ENCODE measurements at regions not wholly inside any gene's neighbourhood (a gene's known extent, or its start where the extent isn't known, plus 50 kb on each side); places are given as distances from the start of the nearest gene placed in this dataset.

GRCh38 chr4:123291329-123291728, 105.3 kb upstream of the SPRY1 start:
- TF ChIP-seq CTCF (IDR thresholded peaks at IDR 0.05) (no peak), CHD2 (IDR thresholded peaks at IDR 0.05; ENCODE audit: low read length, partially characterized antibody) (no peak), POLR2AphosphoS5 (IDR thresholded peaks at IDR 0.05; ENCODE audit: low read depth, low read length) (no peak), NFIC (IDR thresholded peaks at IDR 0.05; ENCODE audit: borderline replicate concordance) (no peak), RAD21 (IDR thresholded peaks at IDR 0.05; ENCODE audit: low read length) (no peak), GABPA (IDR thresholded peaks at IDR 0.05; ENCODE audit: low read depth) (no peak), NRF1 (IDR thresholded peaks at IDR 0.05; ENCODE audit: low read depth, low read length) (no peak), SMC3 (IDR thresholded peaks at IDR 0.05; ENCODE audit: low read depth, low read length) (no peak)

Data from SK-N-SH (cell line).